AG04450 (cell line): ENCODE measurements at regions not wholly inside any gene's neighbourhood (a gene's known extent, or its start where the extent isn't known, plus 50 kb on each side); places are given as distances from the start of the nearest gene placed in this dataset.

Experiments
- CTCF ChIA-PET: fragments of 300-600, 350-600 bp; formaldehyde crosslinking; extraction: SDS; loops from one replicate; lab custom pipeline; 2022; ENCODE audit warnings: antibody characterized with exemption, inconsistent platforms; lab: Charles Lee
- POLR2A ChIA-PET: fragments of 350-600 bp; formaldehyde crosslinking; extraction: SDS; loops from one replicate; lab custom pipeline; 2021; ENCODE audit warnings: antibody characterized with exemption, inconsistent platforms; lab: Yijun Ruan, JAX
- DNase-seq: peaks from one replicate; pipeline ENCODE4 v3.0.0-alpha.2; 2011; ENCODE audit warnings: low read depth, low spot score
- H3K27ac ChIP-seq: one replicate; pipeline ENCODE4 v1.5.1; 2012; ENCODE audit warnings: low read depth, low read length, control low read depth
- H3K27me3 ChIP-seq: one replicate; pipeline ENCODE4 v1.6.0; 2012; ENCODE audit warnings: low read length; ENCODE audit not compliant: control insufficient read depth, insufficient read depth
- H3K4me3 ChIP-seq: 2 replicates; pipeline ENCODE4 v1.5.1; 2011; ENCODE audit warnings: mild to moderate bottlenecking, low read depth, low read length, control low read depth
- H3K9me3 ChIP-seq: 2 replicates; pipeline ENCODE4 v1.5.1; 2012; ENCODE audit warnings: low read length; ENCODE audit not compliant: control insufficient read depth, insufficient read depth
- CTCF ChIP-seq: IDR thresholded peaks from 2 replicates; pipeline ENCODE4 v1.5.1; 2011; ENCODE audit warnings: low read depth, low read length, control low read depth, inconsistent platforms

DNA sequence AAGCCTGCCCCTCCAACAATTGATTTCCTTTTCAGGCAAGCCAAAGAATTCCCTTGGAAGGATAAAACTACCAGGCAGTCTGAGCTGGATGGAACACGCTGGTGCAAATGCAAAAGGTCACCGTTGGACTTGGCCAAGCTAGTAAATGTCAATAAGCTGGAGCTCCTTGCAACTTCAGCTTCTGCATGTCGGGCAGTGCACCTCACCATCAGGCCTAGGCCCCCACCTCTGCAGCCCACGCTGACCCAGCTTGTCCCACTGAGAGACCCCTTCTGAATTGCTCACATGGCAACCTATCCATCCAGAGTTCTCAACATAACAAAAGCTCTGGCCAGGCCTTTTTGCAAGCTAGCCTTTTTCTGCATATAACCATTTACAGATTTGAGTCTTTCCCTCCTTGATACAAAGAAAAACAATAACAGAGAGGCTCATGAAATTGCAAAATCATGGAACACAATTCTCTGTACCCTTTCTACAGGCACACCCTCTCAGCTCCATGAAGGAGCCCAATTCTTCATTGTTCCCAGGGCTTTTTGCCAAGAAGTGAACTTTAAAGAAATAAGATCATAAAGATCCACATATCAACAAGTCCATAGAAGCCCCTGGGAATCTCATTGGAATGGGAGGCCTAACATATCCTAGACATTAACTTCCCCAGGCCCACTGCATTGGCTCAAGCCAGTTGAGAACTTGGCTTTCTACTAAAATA, 123.9 kb upstream of the SLIT3 start:
- H3K27me3 ChIP-seq = no peaks in the 10 kb centered on the region
- H3K9me3 ChIP-seq = no peaks in the 10 kb centered on the region
- ChIA-PET CTCF (no interaction called here), POLR2A (no interaction called here)
- H3K27ac ChIP-seq = no peak overlapping the region
- DNase-seq = no peak
- no peak for TF ChIP-seq CTCF
- H3K4me3 ChIP-seq = no peak overlapping the region

GRCh38 chr5:169424279-169424655, 123.3 kb upstream of the SLIT3 start:
- CTCF ChIA-PET = no interaction called here
- DNase-seq = no peak
- no peak for TF ChIP-seq CTCF
- POLR2A ChIA-PET = no interaction called here
- H3K9me3 ChIP-seq = no peaks in the 10 kb centered on the region
- H3K27me3 ChIP-seq = no peaks in the 10 kb centered on the region
- H3K27ac ChIP-seq = no peak overlapping the region
- no peak overlapping the region for H3K4me3 ChIP-seq

- DNase-seq = no peak
- POLR2A ChIA-PET = no interaction called here
- Histone ChIP-seq H3K27me3 (no peaks in the 10 kb centered on the region), H3K4me3 (no peak overlapping the region), H3K27ac (no peak overlapping the region), H3K9me3 (no peaks in the 10 kb centered on the region)
- CTCF ChIA-PET = no interaction called here
- no peak for TF ChIP-seq CTCF
Measured at GRCh38 chr5:169423580-169424278, 122.8 kb upstream of the SLIT3 start.

- CTCF ChIA-PET = interaction anchor here (1.1 kb wide), 1 partner anchor 27 kb away, joined by 3 read pairs; no protein-coding TSS in a partner anchor
- TF ChIP-seq CTCF = no peak
- Histone ChIP-seq H3K9me3 (no peaks in the 10 kb centered on the region), H3K4me3 (no peak overlapping the region), H3K27me3 (no peaks in the 10 kb centered on the region), H3K27ac (no peak overlapping the region)
- DNase-seq = no peak
- POLR2A ChIA-PET = no interaction called here
Measured at GRCh38 chr5:169422087-169422486, 121.1 kb upstream of the SLIT3 start.

GRCh38 chr5:169421677-169422076, 120.7 kb upstream of the SLIT3 start:
- Histone ChIP-seq H3K27me3 (no peaks in the 10 kb centered on the region), H3K27ac (no peak overlapping the region), H3K4me3 (no peak overlapping the region), H3K9me3 (no peaks in the 10 kb centered on the region)
- TF ChIP-seq CTCF = no peak
- ChIA-PET CTCF (interaction anchor here (1.1 kb wide), 1 partner anchor 27 kb away, joined by 3 read pairs; no protein-coding TSS in a partner anchor), POLR2A (no interaction called here)
- no peak for DNase-seq
